H1 (cell line): ENCODE measurements at regions not wholly inside any gene's neighbourhood (a gene's known extent, or its start where the extent isn't known, plus 50 kb on each side); places are given as distances from the start of the nearest gene placed in this dataset.
A peak's percentile ranks its signal among the peaks of the same experiment; 100 is the strongest.

Source experiments
- CTCF ChIA-PET: fragments of 300-600 bp; sonication (Branson Sonifier 250); formaldehyde crosslinking; loops from one replicate; lab custom pipeline; 2021; ENCODE audit not compliant: partially characterized antibody; lab: Charles Lee
- POLR2A ChIA-PET: fragments of 300-600 bp; sonication (Branson Sonifier 250); formaldehyde crosslinking; loops from one replicate; lab custom pipeline; 2021; ENCODE audit warnings: inconsistent platforms; ENCODE audit not compliant: partially characterized antibody; lab: Charles Lee
- DNase-seq, 2 experiments: peaks; one replicate each; pipeline versions ENCODE4 v3.0.0 to v3.0.0-alpha.2; 2010 to 2022; ENCODE audit warnings: low spot score in 2 of 2, low read depth in 1 of 2, mixed read lengths in 1 of 2
- FAIRE-seq: peaks from 2 replicates; lab custom pipeline; 2011; peaks lifted over from hg19 to GRCh38; lab: Jason Lieb, UNC
- H2AFZ ChIP-seq: 2 replicates; pipeline ENCODE4 v1.8.1; 2012; ENCODE audit warnings: low read length, inconsistent platforms
- H2AK5ac ChIP-seq: 2 replicates; pipeline ENCODE4 v1.6.1; 2013; ENCODE audit warnings: low read depth, low read length
- H2BK120ac ChIP-seq: replicated peaks from 2 replicates; pipeline ENCODE3; 2013; ENCODE audit warnings: low read depth, low read length, inconsistent platforms
- H2BK12ac ChIP-seq: 2 replicates; pipeline ENCODE4 v1.6.1; 2013; ENCODE audit warnings: low read depth, low read length
- H2BK15ac ChIP-seq: 2 replicates; pipeline ENCODE4 v1.6.1; 2013; ENCODE audit warnings: low read length
- H2BK20ac ChIP-seq: 2 replicates; pipeline ENCODE4 v1.6.1; 2013; ENCODE audit warnings: low read length
- H2BK5ac ChIP-seq: 2 replicates; pipeline ENCODE4 v1.6.1; 2013; ENCODE audit warnings: low read depth, low read length
- H3K14ac ChIP-seq: 2 replicates; pipeline ENCODE4 v1.6.1; 2013; ENCODE audit warnings: inconsistent platforms; ENCODE audit not compliant: insufficient read length
- H3K18ac ChIP-seq: 2 replicates; pipeline ENCODE4 v1.6.1; 2013; ENCODE audit warnings: low read length; ENCODE audit errors: extremely low read depth
- H3K23ac ChIP-seq: 2 replicates; pipeline ENCODE4 v1.6.1; 2013; ENCODE audit warnings: inconsistent platforms; ENCODE audit not compliant: insufficient read length
- H3K23me2 ChIP-seq: 2 replicates; pipeline ENCODE4 v1.6.1; 2013; ENCODE audit warnings: low read depth, low read length
- H3K27ac ChIP-seq: 2 replicates; pipeline ENCODE4 v1.6.1; 2011; ENCODE audit warnings: low read depth, low read length, inconsistent platforms
- H3K27me3 ChIP-seq, 4 experiments: replicated peaks in 1 of 4; 1 replicate in 1 of 4; 2 replicates in 3 of 4; pipeline versions ENCODE4 v1.6.1 to v1.8.1; 2011 to 2013; ENCODE audit warnings: low read length in 3 of 4, mild to moderate bottlenecking in 3 of 4, inconsistent platforms in 2 of 4, mixed read lengths in 2 of 4, moderate library complexity in 1 of 4; ENCODE audit not compliant: control insufficient read depth in 3 of 4, insufficient read depth in 3 of 4; ENCODE audit errors: extremely low read depth in 1 of 4
- H3K36me3 ChIP-seq, 4 experiments: 2 replicates each; pipeline versions ENCODE4 v1.6.1 to v1.8.1; 2011 to 2013; ENCODE audit warnings: mild to moderate bottlenecking in 4 of 4, low read length in 3 of 4, moderate library complexity in 2 of 4, control low read depth in 1 of 4, inconsistent platforms in 1 of 4; ENCODE audit not compliant: insufficient read depth in 4 of 4, control insufficient read depth in 2 of 4
- H3K4ac ChIP-seq: replicated peaks from 2 replicates; pipeline ENCODE3; 2013; ENCODE audit warnings: low read length, low read depth, mixed read lengths, inconsistent platforms; ENCODE audit not compliant: insufficient read length
- H3K4me1 ChIP-seq, 4 experiments: replicated peaks in 1 of 4; 1 replicate in 1 of 4; 2 replicates in 3 of 4; pipeline versions ENCODE4 v1.6.1 to v1.8.1; 2011 to 2013; ENCODE audit warnings: low read length in 3 of 4, inconsistent platforms in 2 of 4, mixed read lengths in 1 of 4; ENCODE audit not compliant: insufficient read depth in 4 of 4, control insufficient read depth in 3 of 4
- H3K4me2 ChIP-seq, 2 experiments: 2 replicates each; pipeline versions ENCODE4 v1.6.1 to v1.8.1; 2011 to 2013; ENCODE audit warnings: low read depth in 2 of 2, low read length in 2 of 2, control low read depth in 1 of 2, inconsistent platforms in 1 of 2, mild to moderate bottlenecking in 1 of 2; ENCODE audit not compliant: insufficient read depth in 1 of 2
- H3K4me3 ChIP-seq, 4 experiments: fragments of 200-600, 300-600 bp in 1 of 4; sonication (generic), shearing (Covaris generic), sonication (Bioruptor Twin) in 1 of 4; 2 replicates each; pipeline versions ENCODE4 v1.5.1 to v1.8.1; 2011 to 2016; ENCODE audit warnings: low read length in 4 of 4, low read depth in 3 of 4, control low read depth in 2 of 4, inconsistent platforms in 2 of 4, mild to moderate bottlenecking in 2 of 4, mixed read lengths in 1 of 4, moderate library complexity in 1 of 4; ENCODE audit not compliant: insufficient read depth in 2 of 4; ENCODE audit errors: extremely low read depth in 1 of 4
- H3K56ac ChIP-seq: replicated peaks from 2 replicates; pipeline ENCODE3; 2013; ENCODE audit warnings: low read depth, mild to moderate bottlenecking, mixed read lengths, low read length, inconsistent platforms; ENCODE audit not compliant: insufficient read length
- H3K79me1 ChIP-seq: 2 replicates; pipeline ENCODE4 v1.6.1; 2013; ENCODE audit warnings: low read depth, low read length, control low read depth
- H3K79me2 ChIP-seq, 2 experiments: 2 replicates each; pipeline versions ENCODE4 v1.6.1 to v1.8.1; 2012 to 2013; ENCODE audit warnings: low read length in 2 of 2, mild to moderate bottlenecking in 2 of 2, inconsistent platforms in 1 of 2; ENCODE audit not compliant: insufficient read depth in 2 of 2, control insufficient read depth in 1 of 2
- H3K9ac ChIP-seq, 4 experiments: replicated peaks in 1 of 4; 1 replicate in 1 of 4; 2 replicates in 3 of 4; pipeline versions ENCODE4 v1.6.1 to v1.8.1; 2011 to 2013; ENCODE audit warnings: low read depth in 3 of 4, low read length in 3 of 4, control low read depth in 2 of 4, mild to moderate bottlenecking in 2 of 4, moderate library complexity in 2 of 4, inconsistent platforms in 1 of 4; ENCODE audit errors: extremely low read depth in 1 of 4
- H3K9me3 ChIP-seq, 2 experiments: 2 replicates each; pipeline versions ENCODE4 v1.6.1 to v1.8.1; 2012 to 2013; ENCODE audit warnings: mild to moderate bottlenecking in 2 of 2, moderate library complexity in 2 of 2, control low read depth in 1 of 2, inconsistent platforms in 1 of 2, low read depth in 1 of 2, low read length in 1 of 2, mixed read lengths in 1 of 2; ENCODE audit not compliant: insufficient read depth in 2 of 2
- H4K20me1 ChIP-seq, 2 experiments: replicated peaks in 1 of 2; 2 replicates each; pipeline versions ENCODE3 to v1.8.1; 2011 to 2013; ENCODE audit warnings: inconsistent platforms in 2 of 2, low read length in 2 of 2, mild to moderate bottlenecking in 1 of 2; ENCODE audit not compliant: insufficient read depth in 2 of 2, control insufficient read depth in 1 of 2
- H4K5ac ChIP-seq: 2 replicates; pipeline ENCODE4 v1.6.1; 2013; ENCODE audit warnings: low read length, low read depth, mixed read lengths, inconsistent platforms; ENCODE audit not compliant: insufficient read length
- H4K8ac ChIP-seq: 2 replicates; pipeline ENCODE4 v1.8.0; 2013; ENCODE audit warnings: mild to moderate bottlenecking, moderate library complexity, low read length, inconsistent platforms; ENCODE audit not compliant: insufficient read depth; ENCODE audit errors: extremely low read depth
- H4K91ac ChIP-seq: replicated peaks from 2 replicates; pipeline ENCODE3; 2013; ENCODE audit warnings: low read length, mixed read lengths, inconsistent platforms; ENCODE audit not compliant: insufficient read length
- KDM1A ChIP-seq: fragments of 200-600, 300-600 bp; sonication (generic); IDR thresholded peaks from 2 replicates; pipeline ENCODE4 v1.7.1; 2016; ENCODE audit warnings: mild to moderate bottlenecking, low read length, borderline replicate concordance
- MAFK ChIP-seq: IDR thresholded peaks from 2 replicates; pipeline ENCODE4 v1.6.1; 2012; ENCODE audit warnings: low read depth, mild to moderate bottlenecking, improper control_type of control experiment, low read length
- SRF ChIP-seq: IDR thresholded peaks from 2 replicates; pipeline ENCODE4 v1.6.1; 2011; ENCODE audit warnings: mild to moderate bottlenecking, low read depth, low read length, moderate library complexity
- WGBS, 2 experiments: shearing (Covaris generic) in 1 of 2; methylation state at CpG; one replicate each; pipeline versions ENCODE4 v1.1.6 to v1.1.7; 2013 to 2015; ENCODE audit warnings: low lambda C conversion rate in 2 of 2, mixed read lengths in 2 of 2, inconsistent platforms in 1 of 2, low coverage in 1 of 2, missing lambda C conversion rate in 1 of 2; ENCODE audit not compliant: insufficient replicate concordance in 2 of 2, insufficient coverage in 1 of 2, insufficient read length in 1 of 2; ENCODE audit errors: extremely low coverage in 1 of 2, missing lambda C conversion rate in 1 of 2; 5-methylcytosine and 5-hydroxymethylcytosine counted together

DNA sequence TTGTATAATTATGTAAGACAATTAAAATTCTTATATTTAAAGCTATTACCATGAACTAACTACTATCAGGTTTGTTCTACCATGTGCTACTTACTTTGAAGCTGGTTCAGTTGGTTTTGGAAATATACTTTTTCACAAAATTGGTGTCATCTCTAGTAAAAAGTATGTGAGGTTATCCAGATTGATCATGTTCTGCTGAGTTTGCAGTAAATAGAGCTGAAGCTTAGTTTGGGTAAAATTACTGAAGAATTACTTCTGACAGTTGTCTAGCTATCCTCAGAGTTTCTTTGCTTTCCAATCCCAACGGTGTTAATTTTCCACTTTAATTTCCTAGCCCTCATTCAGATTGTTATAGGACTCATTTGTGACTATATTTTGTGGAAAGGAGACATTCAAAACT, 184.2 kb downstream of the FAT4 start:
- no peaks in the 10 kb centered on the region for H3K79me2 ChIP-seq
- 83% methylated on average over 1 of the region's 1 CpG; no CpG with 5 or more reads in 1 of the 2 experiments for WGBS, 2 experiments
- no peak overlapping the region for H4K8ac ChIP-seq
- POLR2A ChIA-PET: no interaction called here
- H2BK120ac ChIP-seq: no peak overlapping the region
- no peak overlapping the region for H3K4me3 ChIP-seq
- H3K23me2 ChIP-seq: no peaks in the 10 kb centered on the region
- H3K79me1 ChIP-seq: no peaks in the 10 kb centered on the region
- no peak overlapping the region for H3K14ac ChIP-seq
- no peak overlapping the region for H2AFZ ChIP-seq
- no peaks in the 10 kb centered on the region for H4K20me1 ChIP-seq
- H2BK5ac ChIP-seq: no peak overlapping the region
- H3K27me3 ChIP-seq: no peaks in the 10 kb centered on the region
- H3K4me1 ChIP-seq: no peaks in the 10 kb centered on the region
- FAIRE-seq: no peak
- no peak overlapping the region for H3K4me2 ChIP-seq
- H3K23ac ChIP-seq: no peak overlapping the region
- H3K18ac ChIP-seq: no peak overlapping the region
- H2BK12ac ChIP-seq: no peak overlapping the region
- no peak overlapping the region for H2AK5ac ChIP-seq
- no peak for TF ChIP-seq KDM1A
- no peak for TF ChIP-seq SRF
- peak; percentile 31; the same call in 1 of the 2 replicates for TF ChIP-seq MAFK
- TF ChIP-seq, all 59 proteins: peak for 1
- Histone ChIP-seq H3K4ac (no peak overlapping the region), H4K5ac (no peak overlapping the region), H3K9me3 (no peaks in the 10 kb centered on the region), H3K9ac (no peak overlapping the region), H3K27ac (no peak overlapping the region), H2BK15ac (no peak overlapping the region), H2BK20ac (no peak overlapping the region), H3K36me3 (no peaks in the 10 kb centered on the region), H4K91ac (no peak overlapping the region), H3K56ac (no peak overlapping the region)
- no peak for DNase-seq
- CTCF ChIA-PET: interaction anchor here (0.5 to 1.2 kb wide), 3 partner anchors 9 to 186 kb away, joined by 3 read pairs; no protein-coding TSS in a partner anchor
